ENCODE measurements at regions not wholly inside any gene's neighbourhood (a gene's known extent, or its start where the extent isn't known, plus 50 kb on each side); places are given as distances from the start of the nearest gene placed in this dataset.

GRCh38 chr5:4551034-4551433 lies 589.1 kb upstream of the ADAMTS16 start:
- TF ChIP-seq FOXM1 (IDR thresholded peaks at IDR 0.05; ENCODE audit: borderline replicate concordance, low read depth) (no peak), CEBPB (IDR thresholded peaks at IDR 0.05) (no peak), EP300 (IDR thresholded peaks at IDR 0.05; ENCODE audit: borderline replicate concordance) (no peak), CREB1 (IDR thresholded peaks at IDR 0.05; ENCODE audit: low read depth) (no peak), YY1 (IDR thresholded peaks at IDR 0.05; ENCODE audit: low read depth) (no peak), TAF1 (IDR thresholded peaks at IDR 0.05; ENCODE audit: low read depth) (no peak), ZBTB7A (IDR thresholded peaks at IDR 0.05; ENCODE audit: low read depth) (no peak)

DNA sequence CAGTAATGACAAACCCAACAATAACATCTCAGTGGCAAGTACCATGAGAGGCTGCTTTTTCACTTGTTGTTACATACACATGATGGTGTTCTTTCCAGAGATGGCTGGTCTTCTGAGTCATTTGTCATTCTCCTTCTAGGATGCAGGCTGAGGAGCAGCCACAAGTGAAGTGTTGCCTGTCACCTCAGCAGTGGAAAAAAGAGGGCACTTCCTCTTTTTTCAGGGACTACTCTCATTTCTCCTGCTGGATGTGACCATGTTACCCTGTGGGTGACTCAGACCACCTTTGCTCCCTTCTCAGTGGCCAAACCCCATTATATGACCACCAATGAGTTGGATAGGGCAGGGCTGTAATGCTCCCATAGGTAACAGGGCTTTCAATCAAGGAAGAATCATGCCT lies 587.0 kb upstream of the ADAMTS16 start:
- TF ChIP-seq NFIC (IDR thresholded peaks at IDR 0.05) (no peak), YY1 (IDR thresholded peaks at IDR 0.05; ENCODE audit: low read depth) (no peak), TAF1 (IDR thresholded peaks at IDR 0.05; ENCODE audit: low read depth) (no peak), EGR1 (IDR thresholded peaks at IDR 0.05) (no peak), TCF12 (IDR thresholded peaks at IDR 0.05; ENCODE audit: low read depth) (no peak), CEBPB (IDR thresholded peaks at IDR 0.05) (no peak), ZBTB7A (IDR thresholded peaks at IDR 0.05; ENCODE audit: low read depth) (no peak), CREB1 (IDR thresholded peaks at IDR 0.05; ENCODE audit: low read depth) (no peak), EP300 (IDR thresholded peaks at IDR 0.05; ENCODE audit: borderline replicate concordance) (no peak), FOXM1 (IDR thresholded peaks at IDR 0.05; ENCODE audit: borderline replicate concordance, low read depth) (no peak), RAD21 (IDR thresholded peaks at IDR 0.05; ENCODE audit: low read depth) (no peak), TEAD4 (IDR thresholded peaks at IDR 0.05) (no peak)
- TF ChIP-seq, protein P1, sequence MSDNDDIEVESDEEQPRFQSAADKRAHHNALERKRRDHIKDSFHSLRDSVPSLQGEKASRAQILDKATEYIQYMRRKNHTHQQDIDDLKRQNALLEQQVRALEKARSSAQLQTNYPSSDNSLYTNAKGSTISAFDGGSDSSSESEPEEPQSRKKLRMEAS (IDR thresholded peaks at IDR 0.05) = no peak
- TF ChIP-seq, protein P2, sequence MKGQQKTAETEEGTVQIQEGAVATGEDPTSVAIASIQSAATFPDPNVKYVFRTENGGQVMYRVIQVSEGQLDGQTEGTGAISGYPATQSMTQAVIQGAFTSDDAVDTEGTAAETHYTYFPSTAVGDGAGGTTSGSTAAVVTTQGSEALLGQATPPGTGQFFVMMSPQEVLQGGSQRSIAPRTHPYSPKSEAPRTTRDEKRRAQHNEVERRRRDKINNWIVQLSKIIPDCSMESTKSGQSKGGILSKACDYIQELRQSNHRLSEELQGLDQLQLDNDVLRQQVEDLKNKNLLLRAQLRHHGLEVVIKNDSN (IDR thresholded peaks at IDR 0.05) = no peak
- TF ChIP-seq, protein P3, sequence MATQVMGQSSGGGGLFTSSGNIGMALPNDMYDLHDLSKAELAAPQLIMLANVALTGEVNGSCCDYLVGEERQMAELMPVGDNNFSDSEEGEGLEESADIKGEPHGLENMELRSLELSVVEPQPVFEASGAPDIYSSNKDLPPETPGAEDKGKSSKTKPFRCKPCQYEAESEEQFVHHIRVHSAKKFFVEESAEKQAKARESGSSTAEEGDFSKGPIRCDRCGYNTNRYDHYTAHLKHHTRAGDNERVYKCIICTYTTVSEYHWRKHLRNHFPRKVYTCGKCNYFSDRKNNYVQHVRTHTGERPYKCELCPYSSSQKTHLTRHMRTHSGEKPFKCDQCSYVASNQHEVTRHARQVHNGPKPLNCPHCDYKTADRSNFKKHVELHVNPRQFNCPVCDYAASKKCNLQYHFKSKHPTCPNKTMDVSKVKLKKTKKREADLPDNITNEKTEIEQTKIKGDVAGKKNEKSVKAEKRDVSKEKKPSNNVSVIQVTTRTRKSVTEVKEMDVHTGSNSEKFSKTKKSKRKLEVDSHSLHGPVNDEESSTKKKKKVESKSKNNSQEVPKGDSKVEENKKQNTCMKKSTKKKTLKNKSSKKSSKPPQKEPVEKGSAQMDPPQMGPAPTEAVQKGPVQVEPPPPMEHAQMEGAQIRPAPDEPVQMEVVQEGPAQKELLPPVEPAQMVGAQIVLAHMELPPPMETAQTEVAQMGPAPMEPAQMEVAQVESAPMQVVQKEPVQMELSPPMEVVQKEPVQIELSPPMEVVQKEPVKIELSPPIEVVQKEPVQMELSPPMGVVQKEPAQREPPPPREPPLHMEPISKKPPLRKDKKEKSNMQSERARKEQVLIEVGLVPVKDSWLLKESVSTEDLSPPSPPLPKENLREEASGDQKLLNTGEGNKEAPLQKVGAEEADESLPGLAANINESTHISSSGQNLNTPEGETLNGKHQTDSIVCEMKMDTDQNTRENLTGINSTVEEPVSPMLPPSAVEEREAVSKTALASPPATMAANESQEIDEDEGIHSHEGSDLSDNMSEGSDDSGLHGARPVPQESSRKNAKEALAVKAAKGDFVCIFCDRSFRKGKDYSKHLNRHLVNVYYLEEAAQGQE (IDR thresholded peaks at IDR 0.05; ENCODE audit: low read depth) = no peak

GRCh38 chr5:4553978-4554377 lies 586.2 kb upstream of the ADAMTS16 start:
- TF ChIP-seq CEBPB (IDR thresholded peaks at IDR 0.05) (no peak), CREB1 (IDR thresholded peaks at IDR 0.05; ENCODE audit: low read depth) (no peak), TAF1 (IDR thresholded peaks at IDR 0.05; ENCODE audit: low read depth) (no peak)
- TF ChIP-seq, protein P2 (IDR thresholded peaks at IDR 0.05) = no peak

- TF ChIP-seq YY1 (IDR thresholded peaks at IDR 0.05; ENCODE audit: low read depth) = no peak
- TF ChIP-seq TAF1 (IDR thresholded peaks at IDR 0.05; ENCODE audit: low read depth) = no peak
- no peak for TF ChIP-seq EGR1 (IDR thresholded peaks at IDR 0.05)
- TF ChIP-seq, protein P2 (IDR thresholded peaks at IDR 0.05) = no peak
- TF ChIP-seq, protein P3 (IDR thresholded peaks at IDR 0.05; ENCODE audit: low read depth) = no peak
- no peak for TF ChIP-seq RAD21 (IDR thresholded peaks at IDR 0.05; ENCODE audit: low read depth)
- TF ChIP-seq TEAD4 (IDR thresholded peaks at IDR 0.05) = no peak
- no peak for TF ChIP-seq ZBTB7A (IDR thresholded peaks at IDR 0.05; ENCODE audit: low read depth)
- TF ChIP-seq CREB1 (IDR thresholded peaks at IDR 0.05; ENCODE audit: low read depth) = no peak
- no peak for TF ChIP-seq EP300 (IDR thresholded peaks at IDR 0.05; ENCODE audit: borderline replicate concordance)
- TF ChIP-seq TCF12 (IDR thresholded peaks at IDR 0.05; ENCODE audit: low read depth) = no peak
- no peak for TF ChIP-seq CEBPB (IDR thresholded peaks at IDR 0.05)
- TF ChIP-seq, protein P1 (IDR thresholded peaks at IDR 0.05) = no peak
- no peak for TF ChIP-seq NFIC (IDR thresholded peaks at IDR 0.05)
Observed at GRCh38 chr5:4555725-4556285, 584.3 kb upstream of the ADAMTS16 start.

GRCh38 chr5:4561403-4561802 lies 578.7 kb upstream of the ADAMTS16 start:
- TF ChIP-seq CREB1 (IDR thresholded peaks at IDR 0.05; ENCODE audit: low read depth) (no peak), EP300 (IDR thresholded peaks at IDR 0.05; ENCODE audit: borderline replicate concordance) (no peak), ZBTB7A (IDR thresholded peaks at IDR 0.05; ENCODE audit: low read depth) (no peak), CEBPB (IDR thresholded peaks at IDR 0.05) (no peak)

GRCh38 chr5:4563400-4563799 lies 576.7 kb upstream of the ADAMTS16 start:
- TF ChIP-seq EGR1 (IDR thresholded peaks at IDR 0.05) = no peak
- no peak for TF ChIP-seq NFIC (IDR thresholded peaks at IDR 0.05)
- TF ChIP-seq, protein P2 (IDR thresholded peaks at IDR 0.05) = no peak
- no peak for TF ChIP-seq TCF12 (IDR thresholded peaks at IDR 0.05; ENCODE audit: low read depth)
- TF ChIP-seq ZBTB7A (IDR thresholded peaks at IDR 0.05; ENCODE audit: low read depth) = no peak
- TF ChIP-seq, protein P3 (IDR thresholded peaks at IDR 0.05; ENCODE audit: low read depth) = no peak
- TF ChIP-seq, protein P1 (IDR thresholded peaks at IDR 0.05) = no peak
- no peak for TF ChIP-seq FOXM1 (IDR thresholded peaks at IDR 0.05; ENCODE audit: borderline replicate concordance, low read depth)
- no peak for TF ChIP-seq YY1 (IDR thresholded peaks at IDR 0.05; ENCODE audit: low read depth)
- TF ChIP-seq EP300 (IDR thresholded peaks at IDR 0.05; ENCODE audit: borderline replicate concordance) = no peak
- TF ChIP-seq CEBPB (IDR thresholded peaks at IDR 0.05) = no peak
- no peak for TF ChIP-seq TEAD4 (IDR thresholded peaks at IDR 0.05)
- no peak for TF ChIP-seq RAD21 (IDR thresholded peaks at IDR 0.05; ENCODE audit: low read depth)
- no peak for TF ChIP-seq TAF1 (IDR thresholded peaks at IDR 0.05; ENCODE audit: low read depth)

Measured in Ishikawa (cell line).